LNCAP (cell line): ENCODE measurements at regions not wholly inside any gene's neighbourhood (a gene's known extent, or its start where the extent isn't known, plus 50 kb on each side); places are given as distances from the start of the nearest gene placed in this dataset.

Source experiments
- TF ChIP-seq, protein P1 (sequence below): fragments of 450-650 bp; IDR thresholded peaks from 2 replicates; pipeline ENCODE4 v1.5.1; 2017; ENCODE audit warnings: mild to moderate bottlenecking

- TF ChIP-seq, protein P1, sequence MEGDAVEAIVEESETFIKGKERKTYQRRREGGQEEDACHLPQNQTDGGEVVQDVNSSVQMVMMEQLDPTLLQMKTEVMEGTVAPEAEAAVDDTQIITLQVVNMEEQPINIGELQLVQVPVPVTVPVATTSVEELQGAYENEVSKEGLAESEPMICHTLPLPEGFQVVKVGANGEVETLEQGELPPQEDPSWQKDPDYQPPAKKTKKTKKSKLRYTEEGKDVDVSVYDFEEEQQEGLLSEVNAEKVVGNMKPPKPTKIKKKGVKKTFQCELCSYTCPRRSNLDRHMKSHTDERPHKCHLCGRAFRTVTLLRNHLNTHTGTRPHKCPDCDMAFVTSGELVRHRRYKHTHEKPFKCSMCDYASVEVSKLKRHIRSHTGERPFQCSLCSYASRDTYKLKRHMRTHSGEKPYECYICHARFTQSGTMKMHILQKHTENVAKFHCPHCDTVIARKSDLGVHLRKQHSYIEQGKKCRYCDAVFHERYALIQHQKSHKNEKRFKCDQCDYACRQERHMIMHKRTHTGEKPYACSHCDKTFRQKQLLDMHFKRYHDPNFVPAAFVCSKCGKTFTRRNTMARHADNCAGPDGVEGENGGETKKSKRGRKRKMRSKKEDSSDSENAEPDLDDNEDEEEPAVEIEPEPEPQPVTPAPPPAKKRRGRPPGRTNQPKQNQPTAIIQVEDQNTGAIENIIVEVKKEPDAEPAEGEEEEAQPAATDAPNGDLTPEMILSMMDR: no peak
Observed at GRCh38 chr2:223324402-223324801, 272.4 kb downstream of the KCNE4 start.

DNA sequence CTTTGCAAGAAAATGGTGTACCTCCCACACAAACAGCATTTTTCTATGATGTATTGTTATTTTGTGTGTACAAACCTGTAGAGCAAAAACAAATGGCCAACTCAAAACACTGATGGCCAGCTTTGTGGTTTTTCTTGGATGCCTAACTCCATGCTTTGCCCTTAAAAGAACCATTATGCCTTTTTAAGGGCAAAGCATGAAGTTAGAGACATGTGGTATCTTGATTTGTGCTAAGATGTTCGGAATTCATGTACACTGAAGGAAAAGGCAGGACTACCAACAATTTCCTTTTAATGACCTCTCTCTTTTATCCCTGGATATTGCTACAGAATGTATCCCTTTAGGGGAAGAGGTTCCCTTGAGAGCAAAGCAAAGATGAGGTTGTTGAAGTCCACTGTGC, 273.6 kb downstream of the SCG2 start:
- TF ChIP-seq, protein P1: no peak

DNA sequence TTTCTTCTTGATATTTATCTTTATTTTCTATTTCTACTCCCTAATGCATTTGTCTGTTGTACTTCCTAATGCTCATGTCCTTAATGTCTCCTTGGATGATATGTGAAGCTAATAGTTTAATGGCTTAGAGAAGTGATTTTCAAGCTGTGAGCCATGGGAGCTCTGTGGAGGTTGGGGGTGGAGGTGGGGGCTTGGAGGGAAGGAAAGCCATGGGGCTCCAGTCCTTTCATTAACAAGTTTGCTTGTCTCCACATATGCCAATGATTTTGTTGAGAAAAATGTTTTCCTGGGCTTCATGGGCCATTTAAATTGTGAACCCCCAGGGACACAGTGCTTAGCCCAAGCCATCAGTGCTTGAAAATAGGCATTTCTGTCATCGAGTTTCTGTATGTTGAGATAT, 264.1 kb downstream of the SCG2 start:
- TF ChIP-seq, protein P1: no peak

- TF ChIP-seq, protein P1: no peak
Observed at GRCh38 chr2:223357076-223357475, 245.1 kb downstream of the SCG2 start.

DNA sequence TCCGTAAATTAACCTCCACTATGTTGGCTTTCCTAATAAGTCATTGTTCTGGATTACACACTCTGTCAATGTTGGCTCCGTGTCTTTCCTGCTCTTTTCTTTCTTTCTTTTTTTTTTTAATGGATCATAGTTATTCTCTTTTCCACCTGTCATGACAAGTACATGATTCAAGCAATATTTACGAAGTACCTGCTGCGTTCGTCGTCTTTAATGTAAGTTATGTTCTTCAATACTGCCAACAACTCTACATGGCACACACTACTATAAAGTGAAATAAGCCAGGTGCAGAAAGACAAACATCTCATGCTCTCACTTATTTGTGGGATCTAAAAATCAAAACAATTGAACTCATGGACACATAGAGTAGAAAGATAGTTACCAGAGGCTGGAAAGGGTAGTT, 239.1 kb downstream of the SCG2 start:
- TF ChIP-seq, protein P1: no peak

- TF ChIP-seq, protein P1: no peak
Observed at GRCh38 chr2:223365158-223365679, 236.9 kb downstream of the SCG2 start.

- TF ChIP-seq, protein P1: no peak
Observed at GRCh38 chr2:223366566-223366965, 235.6 kb downstream of the SCG2 start.

DNA sequence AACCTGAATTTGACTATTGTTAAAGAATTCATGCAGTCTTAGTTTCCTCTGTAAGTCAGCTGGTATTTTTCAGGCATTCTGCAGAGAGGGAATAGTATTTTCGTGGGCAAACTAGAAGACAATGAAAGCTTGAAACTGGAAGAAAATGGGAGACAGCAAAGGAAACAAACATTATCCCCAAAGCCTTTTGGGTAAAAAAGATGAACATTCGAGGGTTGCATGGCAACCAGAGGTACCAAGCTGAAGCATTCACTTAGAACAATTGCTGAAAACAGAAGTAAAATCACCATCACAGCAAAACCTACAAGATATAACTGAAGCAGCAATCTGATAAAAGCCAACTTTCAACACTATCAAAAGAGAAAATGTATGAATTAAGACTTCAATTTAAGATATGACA, 233.7 kb downstream of the SCG2 start:
- TF ChIP-seq, protein P1: no peak
